ENCODE measurements at regions not wholly inside any gene's neighbourhood (a gene's known extent, or its start where the extent isn't known, plus 50 kb on each side); places are given as distances from the start of the nearest gene placed in this dataset.

- DNase-seq (ENCODE audit: low spot score): no peak
- TF ChIP-seq, protein P1, sequence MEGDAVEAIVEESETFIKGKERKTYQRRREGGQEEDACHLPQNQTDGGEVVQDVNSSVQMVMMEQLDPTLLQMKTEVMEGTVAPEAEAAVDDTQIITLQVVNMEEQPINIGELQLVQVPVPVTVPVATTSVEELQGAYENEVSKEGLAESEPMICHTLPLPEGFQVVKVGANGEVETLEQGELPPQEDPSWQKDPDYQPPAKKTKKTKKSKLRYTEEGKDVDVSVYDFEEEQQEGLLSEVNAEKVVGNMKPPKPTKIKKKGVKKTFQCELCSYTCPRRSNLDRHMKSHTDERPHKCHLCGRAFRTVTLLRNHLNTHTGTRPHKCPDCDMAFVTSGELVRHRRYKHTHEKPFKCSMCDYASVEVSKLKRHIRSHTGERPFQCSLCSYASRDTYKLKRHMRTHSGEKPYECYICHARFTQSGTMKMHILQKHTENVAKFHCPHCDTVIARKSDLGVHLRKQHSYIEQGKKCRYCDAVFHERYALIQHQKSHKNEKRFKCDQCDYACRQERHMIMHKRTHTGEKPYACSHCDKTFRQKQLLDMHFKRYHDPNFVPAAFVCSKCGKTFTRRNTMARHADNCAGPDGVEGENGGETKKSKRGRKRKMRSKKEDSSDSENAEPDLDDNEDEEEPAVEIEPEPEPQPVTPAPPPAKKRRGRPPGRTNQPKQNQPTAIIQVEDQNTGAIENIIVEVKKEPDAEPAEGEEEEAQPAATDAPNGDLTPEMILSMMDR (IDR thresholded peaks at IDR 0.05): no peak
- Histone ChIP-seq H3K4me3 (no peak overlapping the region), H3K27ac (no peak overlapping the region)
Measured at GRCh38 chr15:46526726-46527110, 891.9 kb downstream of the SQOR start.

DNA sequence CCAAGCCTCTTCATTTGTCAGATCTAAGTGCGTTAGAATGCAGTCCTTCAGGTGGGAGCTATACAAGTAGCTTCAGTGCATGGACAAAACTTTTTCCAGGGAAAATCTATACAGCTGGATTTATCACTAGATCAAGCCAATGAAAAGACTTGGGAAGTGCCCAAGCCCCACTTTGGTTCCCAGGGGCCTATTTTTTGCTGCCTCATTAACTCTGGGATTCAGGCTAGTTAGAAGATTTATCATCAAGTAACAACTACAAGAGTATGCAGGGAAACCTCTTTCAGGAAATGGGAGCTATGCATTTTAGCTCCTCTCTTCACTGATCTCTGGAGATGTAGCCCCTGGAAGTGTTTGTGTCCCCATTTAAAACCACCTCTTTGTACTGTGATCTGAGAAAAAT lies 908.8 kb downstream of the SQOR start:
- DNase-seq (ENCODE audit: low spot score): no peak

GRCh38 chr15:46548989-46549388 lies 914.2 kb downstream of the SQOR start:
- TF ChIP-seq, protein P1 (IDR thresholded peaks at IDR 0.05): no peak
- DNase-seq (ENCODE audit: low spot score): no peak

More for the DNA sequence above, 908.8 kb downstream of the SQOR start:
- Histone ChIP-seq H3K4me3 (no peak overlapping the region), H3K27ac (no peak overlapping the region)
- TF ChIP-seq, protein P1 (IDR thresholded peaks at IDR 0.05): no peak

GRCh38 chr15:46552316-46552715 lies 917.5 kb downstream of the SQOR start:
- no peak for DNase-seq (ENCODE audit: low spot score)
- TF ChIP-seq, protein P1 (IDR thresholded peaks at IDR 0.05): no peak
- H3K4me3 ChIP-seq: no peak overlapping the region
- H3K27ac ChIP-seq: no peak overlapping the region

More at GRCh38 chr15:46548989-46549388, 914.2 kb downstream of the SQOR start:
- Histone ChIP-seq H3K27ac (no peak overlapping the region), H3K4me3 (no peak overlapping the region)

- H3K4me3 ChIP-seq: no peak overlapping the region
- TF ChIP-seq, protein P1 (IDR thresholded peaks at IDR 0.05): no peak
Measured at GRCh38 chr15:46555547-46555946, 920.7 kb downstream of the SQOR start.

GRCh38 chr15:46556010-46556409 lies 921.2 kb downstream of the SQOR start:
- no peak overlapping the region for H3K4me3 ChIP-seq

More at GRCh38 chr15:46555547-46555946, 920.7 kb downstream of the SQOR start:
- no peak for DNase-seq (ENCODE audit: low spot score)
- H3K27ac ChIP-seq: no peak overlapping the region

More at GRCh38 chr15:46556010-46556409, 921.2 kb downstream of the SQOR start:
- no peak overlapping the region for H3K27ac ChIP-seq
- TF ChIP-seq, protein P1 (IDR thresholded peaks at IDR 0.05): no peak
- no peak for DNase-seq (ENCODE audit: low spot score)

Measured in coronary artery (tissue), 2 donors.